Activated CD4-positive, alpha-beta T cell treated with anti-CD3 and anti-CD28 coated beads, Interleukin-2, amount 50 U/mL, for 48 hours (primary cell): ENCODE measurements at regions not wholly inside any gene's neighbourhood (a gene's known extent, or its start where the extent isn't known, plus 50 kb on each side); places are given as distances from the start of the nearest gene placed in this dataset.
"Not testable (repeated sequence)": the region's sequence is repeated elsewhere in the genome, so short reads cannot be mapped to it uniquely, and the experiment has no call there.

ENCODE experiments used
- DNase-seq, 2 experiments: peaks; one replicate each; pipeline ENCODE4 v3.0.0-alpha.2; 2020

GRCh38 chr21:17676930-17677329 lies 64.2 kb upstream of the BTG3 start:
- not testable (repeated sequence) for DNase-seq

GRCh38 chr21:17674106-17674505 lies 61.4 kb upstream of the BTG3 start:
- no peak for DNase-seq

- DNase-seq: no peak
Observed at GRCh38 chr21:17673261-17674020, 60.7 kb upstream of the BTG3 start.

GRCh38 chr21:17671733-17672132 lies 59.0 kb upstream of the BTG3 start:
- DNase-seq: no peak

GRCh38 chr21:17668479-17669140 lies 55.9 kb upstream of the BTG3 start:
- DNase-seq: no peak

GRCh38 chr21:17667256-17667655 lies 54.6 kb upstream of the BTG3 start:
- DNase-seq: no peak
